GM12878 (cell line): ENCODE measurements at regions not wholly inside any gene's neighbourhood (a gene's known extent, or its start where the extent isn't known, plus 50 kb on each side); places are given as distances from the start of the nearest gene placed in this dataset.
"Not testable (repeated sequence)": the region's sequence is repeated elsewhere in the genome, so short reads cannot be mapped to it uniquely, and the experiment has no call there.

Experiments
- ATAC-seq: fragments of 200-7000 bp; cut with Tn5 transposase; 3 replicates; pipeline ENCODE4 v1.9.1; 2020; ENCODE audit warnings: mild to moderate bottlenecking, moderate library complexity
- BruUV-seq: library from RNA; stranded (reverse); fragments of 400-500 nt; replicated peaks from 2 replicates; lab custom pipeline; 2021; lab: Mats Ljungman, UMichigan
- CTCF ChIA-PET: fragments of 300-600 bp; sonication (Branson Sonifier 250); formaldehyde crosslinking; extraction: SDS; loops from one replicate; lab custom pipeline; 2021; ENCODE audit warnings: inconsistent platforms; lab: Yijun Ruan, JAX
- POLR2A ChIA-PET: fragments of 350-600 bp; formaldehyde crosslinking; extraction: SDS; loops from one replicate; lab custom pipeline; 2021; ENCODE audit warnings: inconsistent platforms; lab: Charles Lee
- RAD21 ChIA-PET: fragments of 300-600 bp; sonication (Branson Sonifier 250); formaldehyde crosslinking; loops from one replicate; lab custom pipeline; 2023; ENCODE audit warnings: antibody characterized with exemption; ENCODE audit not compliant: unreplicated experiment; lab: Charles Lee
- SMC1A ChIA-PET: fragments of 300-600 bp; sonication (Branson Sonifier 250); formaldehyde crosslinking; loops from one replicate; lab custom pipeline; 2023; ENCODE audit not compliant: unreplicated experiment, uncharacterized antibody; lab: Charles Lee
- DNase-seq: peaks from one replicate; pipeline ENCODE4 v3.0.0-alpha.2; 2011; ENCODE audit warnings: low read depth, low spot score
- FAIRE-seq: peaks from 3 replicates; lab custom pipeline; 2011; peaks lifted over from hg19 to GRCh38; lab: Jason Lieb, UNC
- H2AFZ ChIP-seq: 2 replicates; pipeline ENCODE4 v1.6.0; 2011; ENCODE audit warnings: low read depth, low read length, control low read depth; ENCODE audit not compliant: control insufficient read depth
- H3K27ac ChIP-seq: 2 replicates; pipeline ENCODE4 v1.5.1; 2011; ENCODE audit warnings: control low read depth; ENCODE audit not compliant: control insufficient read depth, insufficient read depth
- H3K27me3 ChIP-seq, 2 experiments: replicated peaks in 1 of 2; 2 replicates each; pipeline versions ENCODE4 v1.6.0 to v1.6.1; 2011; ENCODE audit warnings: low read length in 1 of 2; ENCODE audit not compliant: control insufficient read depth in 2 of 2, insufficient read depth in 2 of 2
- H3K36me3 ChIP-seq, 2 experiments: 2 replicates each; pipeline ENCODE4 v1.5.1; 2011; ENCODE audit warnings: low read length in 1 of 2; ENCODE audit not compliant: control insufficient read depth in 2 of 2, insufficient read depth in 2 of 2
- H3K4me1 ChIP-seq: 2 replicates; pipeline ENCODE4 v1.6.1; 2011; ENCODE audit warnings: mild to moderate bottlenecking, low read length, moderate library complexity, mixed read lengths; ENCODE audit not compliant: control insufficient read depth, insufficient read depth
- H3K4me2 ChIP-seq: 2 replicates; pipeline ENCODE4 v1.6.0; 2011; ENCODE audit warnings: control low read depth; ENCODE audit not compliant: control insufficient read depth, insufficient read depth
- H3K4me3 ChIP-seq: fragments of 200-600 bp; sonication (generic); 2 replicates; pipeline ENCODE4 v1.5.1; 2016
- H3K79me2 ChIP-seq: 2 replicates; pipeline ENCODE4 v1.6.0; 2011; ENCODE audit warnings: low read length; ENCODE audit not compliant: control insufficient read depth, insufficient read depth
- H3K9ac ChIP-seq: 2 replicates; pipeline ENCODE4 v1.8.0; 2011; ENCODE audit warnings: low read length, control low read depth, mixed read lengths; ENCODE audit not compliant: control insufficient read depth, insufficient read depth
- H3K9me3 ChIP-seq: replicated peaks from 3 replicates; pipeline ENCODE4 v1.5.1; 2011; ENCODE audit warnings: mild to moderate bottlenecking, low read length; ENCODE audit not compliant: control insufficient read depth, insufficient read depth
- H4K20me1 ChIP-seq: 2 replicates; pipeline ENCODE4 v1.6.0; 2011; ENCODE audit not compliant: control insufficient read depth, insufficient read depth
- BHLHE40 ChIP-seq, 2 experiments: fragments of 450-650 bp in 1 of 2; IDR thresholded peaks; 2 replicates each; pipeline ENCODE4 v1.6.1; 2011 to 2017; ENCODE audit warnings: low read depth in 2 of 2, borderline replicate concordance in 1 of 2, improper control_type of control experiment in 1 of 2, low read length in 1 of 2, mild to moderate bottlenecking in 1 of 2
- FOS ChIP-seq: IDR thresholded peaks from 3 replicates; pipeline ENCODE4 v1.6.1; 2011; ENCODE audit warnings: borderline replicate concordance; ENCODE audit not compliant: insufficient read length; ENCODE audit errors: extremely low read depth
- FOXM1 ChIP-seq: IDR thresholded peaks from 2 replicates; pipeline ENCODE4 v1.6.1; 2012; ENCODE audit warnings: low read depth, mild to moderate bottlenecking, inconsistent platforms, low read length, moderate library complexity
- NRF1 ChIP-seq: conservative IDR thresholded peaks from 2 replicates; pipeline ENCODE4 v1.6.1; 2011; ENCODE audit warnings: mild to moderate bottlenecking, low read depth, low read length, improper control_type of control experiment
- PAX5 ChIP-seq: IDR thresholded peaks from 2 replicates; pipeline ENCODE4 v1.6.1; 2011; ENCODE audit warnings: low read depth, low read length, borderline replicate concordance
- SREBF2 ChIP-seq: IDR thresholded peaks from 2 replicates; pipeline ENCODE4 v1.6.1; 2012; ENCODE audit warnings: mild to moderate bottlenecking, low read length
- TCF3 ChIP-seq: IDR thresholded peaks from 2 replicates; pipeline ENCODE4 v1.6.1; 2012; ENCODE audit warnings: low read depth, mild to moderate bottlenecking, low read length, borderline replicate concordance; ENCODE audit not compliant: insufficient read depth
- WRNIP1 ChIP-seq: IDR thresholded peaks from 2 replicates; pipeline ENCODE4 v1.6.1; 2011; ENCODE audit warnings: low read depth, low read length, improper control_type of control experiment, borderline replicate concordance
- WGBS: methylation state at CpG from one replicate; pipeline ENCODE4 v1.1.6; 2016; ENCODE audit warnings: low lambda C conversion rate; ENCODE audit not compliant: insufficient replicate concordance, insufficient coverage; ENCODE audit errors: missing lambda C conversion rate; 5-methylcytosine and 5-hydroxymethylcytosine counted together
- in situ Hi-C: fragments of 300-500 bp; cut with MboI; formaldehyde crosslinking; loops from 9 replicates; pipeline ENCODE4 v1.14.3; 2018; ENCODE audit warnings: mixed read lengths
- intact Hi-C: fragments of 100-400 bp; cut with micrococcal nuclease; formaldehyde crosslinking; loops from one replicate; pipeline ENCODE4 v1.14.2; 2022; ENCODE audit not compliant: unreplicated experiment
- TF ChIP-seq, protein P1 (sequence below): IDR thresholded peaks from 2 replicates; pipeline ENCODE4 v1.6.1; 2011; ENCODE audit warnings: low read depth, mild to moderate bottlenecking, low read length, moderate library complexity, borderline replicate concordance; ENCODE audit errors: extremely low read depth

DNA sequence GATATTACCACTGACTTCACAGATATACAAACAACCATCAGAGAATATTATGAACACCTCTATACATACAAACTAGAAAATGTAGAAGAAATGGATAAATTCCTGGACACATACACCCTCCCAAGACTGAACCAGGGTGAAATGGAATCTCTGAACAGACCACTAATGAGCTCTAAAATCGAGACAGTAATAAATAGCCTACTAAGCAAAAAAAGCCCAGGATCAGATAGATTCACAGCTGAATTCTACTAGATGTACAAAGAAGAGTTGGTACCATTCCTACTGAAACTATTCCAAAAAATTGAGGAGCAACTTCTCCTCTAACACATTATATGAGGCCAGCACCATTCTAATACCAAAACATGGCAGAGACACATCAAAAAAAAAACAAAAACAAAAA, 837.7 kb downstream of the FSCB start:
- Histone ChIP-seq H3K9me3 (no peaks in the 10 kb centered on the region), H3K79me2 (no peaks in the 10 kb centered on the region), H4K20me1 (no peaks in the 10 kb centered on the region), H3K9ac (no peak overlapping the region), H3K4me3 (no peak overlapping the region), H3K4me2 (no peak overlapping the region), H3K27me3 (no peaks in the 10 kb centered on the region), H2AFZ (no peak overlapping the region), H3K27ac (no peak overlapping the region), H3K4me1 (no peaks in the 10 kb centered on the region), H3K36me3 (no peaks in the 10 kb centered on the region)
- ChIA-PET RAD21 (no interaction called here), CTCF (no interaction called here), SMC1A (interaction anchor here (0.6 kb wide), 1 partner anchor 771 kb away, joined by 3 read pairs; no protein-coding TSS in a partner anchor), POLR2A (no interaction called here)
- FAIRE-seq (no peak), ATAC-seq (no peak), DNase-seq (no peak)
- intact Hi-C loops = no loop called here
- TF ChIP-seq WRNIP1 (no peak), PAX5 (no peak)
- BruUV-seq = no TSS peak
- 0% methylated on average over 1 of the region's 1 CpG for WGBS
- in situ Hi-C loops = no loop called here

DNA sequence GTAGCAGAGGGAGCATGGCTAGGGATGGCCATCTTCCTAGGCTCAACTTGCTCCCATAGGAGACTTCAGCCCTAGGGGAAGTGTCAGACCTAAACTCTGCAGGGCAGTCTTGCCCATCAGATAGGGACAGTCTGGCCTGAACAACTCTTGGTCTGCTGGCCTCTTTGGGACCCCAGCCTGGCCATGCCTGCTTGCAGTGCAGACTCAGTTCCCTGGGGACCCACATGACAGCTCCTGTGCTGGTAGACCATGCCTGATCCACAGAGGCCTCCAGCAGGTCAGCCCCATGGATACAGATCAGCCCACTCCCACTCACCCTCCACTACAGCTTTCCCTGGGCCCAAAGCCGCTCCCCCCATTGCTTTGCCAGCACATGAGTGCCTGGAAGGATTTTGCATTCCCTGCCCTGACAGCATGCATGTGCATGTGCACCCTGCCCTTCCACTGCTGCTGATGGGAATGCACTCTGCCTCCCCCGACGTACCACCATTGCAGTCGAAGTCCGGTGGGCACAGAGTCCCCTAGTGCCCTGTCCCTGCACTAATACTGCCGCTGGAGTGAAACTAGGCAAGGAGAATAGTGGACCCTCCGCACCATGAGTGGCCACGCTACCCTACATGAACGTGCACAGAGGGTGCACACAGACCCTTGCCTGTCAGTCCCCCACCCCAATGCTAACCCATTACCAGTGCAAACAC, 841.4 kb downstream of the FSCB start:
- intact Hi-C loops (no loop called here), in situ Hi-C loops (no loop called here)
- Histone ChIP-seq H3K27ac (no peak overlapping the region), H3K4me1 (no peaks in the 10 kb centered on the region), H3K27me3 (no peaks in the 10 kb centered on the region), H4K20me1 (no peaks in the 10 kb centered on the region), H3K4me2 (no peak overlapping the region), H3K79me2 (no peaks in the 10 kb centered on the region), H3K36me3 (no peaks in the 10 kb centered on the region), H3K9me3 (no peaks in the 10 kb centered on the region), H2AFZ (no peak overlapping the region), H3K9ac (no peak overlapping the region), H3K4me3 (no peak overlapping the region)
- ChIA-PET CTCF (no interaction called here), POLR2A (no interaction called here), RAD21 (no interaction called here), SMC1A (no interaction called here)
- DNase-seq (no peak), ATAC-seq (no peak), FAIRE-seq (no peak)
- TF ChIP-seq SREBF2 = no peak
- no peak for TF ChIP-seq TCF3
- TF ChIP-seq, protein P1, sequence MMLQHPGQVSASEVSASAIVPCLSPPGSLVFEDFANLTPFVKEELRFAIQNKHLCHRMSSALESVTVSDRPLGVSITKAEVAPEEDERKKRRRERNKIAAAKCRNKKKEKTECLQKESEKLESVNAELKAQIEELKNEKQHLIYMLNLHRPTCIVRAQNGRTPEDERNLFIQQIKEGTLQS = no peak
- no peak for TF ChIP-seq FOS
- no peak for TF ChIP-seq NRF1
- no peak for TF ChIP-seq FOXM1
- TF ChIP-seq BHLHE40 (IDR thresholded peaks at IDR 0.05; ENCODE audit: borderline replicate concordance in 1 of 2, low read depth in 2 of 2, low read length in 1 of 2) = no peak
- WGBS = 27% methylated on average over 9 of the region's 9 CpGs
- no TSS peak for BruUV-seq

DNA sequence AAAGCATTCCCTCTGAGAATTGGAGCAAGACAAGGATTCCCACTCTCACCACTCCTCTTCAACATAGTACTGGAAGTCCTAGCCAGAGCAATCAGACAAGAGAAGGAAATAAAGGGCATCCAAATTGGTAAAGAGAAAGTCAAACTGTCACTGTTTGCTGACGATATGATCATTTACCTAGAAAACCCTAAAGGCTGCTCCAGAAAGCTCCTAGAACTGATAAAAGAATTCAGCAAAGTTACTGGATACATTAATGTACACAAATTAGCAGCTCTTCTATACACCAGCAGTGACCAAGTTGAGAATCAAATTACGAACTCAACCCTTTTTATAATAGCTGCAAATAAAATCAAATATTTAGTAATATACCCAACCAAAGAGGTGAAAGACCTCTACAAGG, 851.9 kb downstream of the FSCB start:
- BruUV-seq, CTCF ChIA-PET, H2AFZ ChIP-seq, intact Hi-C loops, H3K27ac ChIP-seq, H4K20me1 ChIP-seq, ATAC-seq, POLR2A ChIA-PET, RAD21 ChIA-PET, H3K4me2 ChIP-seq, H3K9me3 ChIP-seq, FAIRE-seq, H3K79me2 ChIP-seq, in situ Hi-C loops, H3K4me1 ChIP-seq, H3K9ac ChIP-seq, H3K27me3 ChIP-seq, DNase-seq, H3K36me3 ChIP-seq, H3K4me3 ChIP-seq: not testable (repeated sequence)
- SMC1A ChIA-PET = interaction anchor here (0.6 kb wide), 1 partner anchor 149 kb away, joined by 4 read pairs; no protein-coding TSS in a partner anchor
- 45% methylated on average over 2 of the region's 2 CpGs for WGBS
